ENCODE measurements at regions not wholly inside any gene's neighbourhood (a gene's known extent, or its start where the extent isn't known, plus 50 kb on each side); places are given as distances from the start of the nearest gene placed in this dataset.

- CTCF ChIA-PET: no interaction called here
- BruUV-seq (replicated peaks): no TSS peak
These were observed 199.4 kb upstream of the CDH20 start for GRCh38 chr18:61133783-61134182.

GRCh38 chr18:61136711-61137251 is 196.4 kb upstream of the CDH20 start:
- ChIA-PET POLR2A (ENCODE audit: low non-redundant PET) (no interaction called here), CTCF (no interaction called here)
- DNase-seq (ENCODE audit: low spot score): no peak
- Histone ChIP-seq H3K27ac (ENCODE audit: low read depth, low read length, poor library complexity, severe bottlenecking) (no peak overlapping the region), H3K36me3 (ENCODE audit: insufficient read depth, low read length, poor library complexity, severe bottlenecking) (no peaks in the 10 kb centered on the region), H3K9me3 (ENCODE audit: low read depth, low read length, poor library complexity, severe bottlenecking) (no peaks in the 10 kb centered on the region), H3K4me1 (ENCODE audit: insufficient read depth, low read length, poor library complexity, severe bottlenecking) (no peaks in the 10 kb centered on the region), H3K27me3 (replicated peaks; ENCODE audit: insufficient read depth, low read depth, low read length, poor library complexity) (peaks cover under 1% of the 10 kb centered on the region), H3K4me3 (ENCODE audit: low read depth, low read length, poor library complexity, severe bottlenecking) (no peak overlapping the region)
- BruUV-seq (replicated peaks): no TSS peak
- TF ChIP-seq EZH2 (IDR thresholded peaks at IDR 0.05; ENCODE audit: borderline replicate concordance, low read depth, low read length, poor library complexity, severe bottlenecking): no peak
- TF ChIP-seq CTCF (conservative IDR thresholded peaks at IDR 0.05; ENCODE audit: low read depth, low read length): no peak
- intact Hi-C loops (cut with micrococcal nuclease; ENCODE audit: unreplicated experiment): no loop called here

More at GRCh38 chr18:61133783-61134182, 199.4 kb upstream of the CDH20 start:
- no peaks in the 10 kb centered on the region for H3K36me3 ChIP-seq (ENCODE audit: insufficient read depth, low read length, poor library complexity, severe bottlenecking)
- TF ChIP-seq CTCF (conservative IDR thresholded peaks at IDR 0.05; ENCODE audit: low read depth, low read length) (no peak), EZH2 (IDR thresholded peaks at IDR 0.05; ENCODE audit: borderline replicate concordance, low read depth, low read length, poor library complexity, severe bottlenecking) (no peak)
- H3K27ac ChIP-seq (ENCODE audit: low read depth, low read length, poor library complexity, severe bottlenecking): no peak overlapping the region
- peaks cover 10% of the 10 kb centered on the region for H3K27me3 ChIP-seq (replicated peaks; ENCODE audit: insufficient read depth, low read depth, low read length, poor library complexity)
- POLR2A ChIA-PET (ENCODE audit: low non-redundant PET): no interaction called here
- no peak overlapping the region for H3K4me3 ChIP-seq (ENCODE audit: low read depth, low read length, poor library complexity, severe bottlenecking)
- intact Hi-C loops (cut with micrococcal nuclease; ENCODE audit: unreplicated experiment): no loop called here
- H3K4me1 ChIP-seq (ENCODE audit: insufficient read depth, low read length, poor library complexity, severe bottlenecking): no peaks in the 10 kb centered on the region
- DNase-seq (ENCODE audit: low spot score): no peak
- H3K9me3 ChIP-seq (ENCODE audit: low read depth, low read length, poor library complexity, severe bottlenecking): no peaks in the 10 kb centered on the region

GRCh38 chr18:61141691-61142090 is 191.5 kb upstream of the CDH20 start:
- TF ChIP-seq EZH2 (IDR thresholded peaks at IDR 0.05; ENCODE audit: borderline replicate concordance, low read depth, low read length, poor library complexity, severe bottlenecking) (no peak), CTCF (conservative IDR thresholded peaks at IDR 0.05; ENCODE audit: low read depth, low read length) (no peak)
- Histone ChIP-seq H3K4me1 (ENCODE audit: insufficient read depth, low read length, poor library complexity, severe bottlenecking) (no peaks in the 10 kb centered on the region), H3K9me3 (ENCODE audit: low read depth, low read length, poor library complexity, severe bottlenecking) (no peaks in the 10 kb centered on the region), H3K36me3 (ENCODE audit: insufficient read depth, low read length, poor library complexity, severe bottlenecking) (no peaks in the 10 kb centered on the region), H3K27me3 (replicated peaks; ENCODE audit: insufficient read depth, low read depth, low read length, poor library complexity) (no peaks in the 10 kb centered on the region), H3K27ac (ENCODE audit: low read depth, low read length, poor library complexity, severe bottlenecking) (no peak overlapping the region), H3K4me3 (ENCODE audit: low read depth, low read length, poor library complexity, severe bottlenecking) (no peak overlapping the region)
- POLR2A ChIA-PET (ENCODE audit: low non-redundant PET): no interaction called here
- no TSS peak for BruUV-seq (replicated peaks)
- CTCF ChIA-PET: no interaction called here
- no peak for DNase-seq (ENCODE audit: low spot score)
- intact Hi-C loops (cut with micrococcal nuclease; ENCODE audit: unreplicated experiment): no loop called here

Measured in A673 (cell line).